ENCODE measurements at regions not wholly inside any gene's neighbourhood (a gene's known extent, or its start where the extent isn't known, plus 50 kb on each side); places are given as distances from the start of the nearest gene placed in this dataset.

- Histone ChIP-seq H3K27ac (no peak overlapping the region), H3K4me3 (no peak overlapping the region), H3K9me3 (peaks cover 11% of the 10 kb centered on the region), H3K27me3 (ENCODE audit: insufficient read depth in 3 of 3, low read length in 2 of 3) (peaks cover 0 to 2% (median 0%) of the 10 kb centered on the region in 3 donors), H3K36me3 (ENCODE audit: insufficient read depth in 1 of 2, low read depth in 1 of 2) (no peaks in the 10 kb centered on the region), H3K4me1 (peaks cover 15% of the 10 kb centered on the region)
- intact Hi-C loops (cut with DNase I), result no loop called here
- ATAC-seq, result no peak
- no peak for DNase-seq
- WGBS, 3 donors, result 61 to 65% (median 63%) methylated on average over 6 of the region's 6 CpGs
- TF ChIP-seq CTCF (IDR thresholded peaks at IDR 0.05), result no peak
Measured at GRCh38 chr10:31590023-31590800, 271.2 kb downstream of the ZEB1 start.

- DNase-seq, result no peak
- Histone ChIP-seq H3K27me3 (ENCODE audit: insufficient read depth in 3 of 3, low read length in 2 of 3) (peaks cover 0 to 2% (median 0%) of the 10 kb centered on the region in 3 donors), H3K4me1 (peaks cover 7% of the 10 kb centered on the region), H3K9me3 (peaks cover 11% of the 10 kb centered on the region), H3K36me3 (ENCODE audit: insufficient read depth in 1 of 2, low read depth in 1 of 2) (no peaks in the 10 kb centered on the region), H3K4me3 (no peak overlapping the region), H3K27ac (no peak overlapping the region)
- no peak for ATAC-seq
- intact Hi-C loops (cut with DNase I), result loop anchor here in 1 of 2 donors (10.0 kb wide), 1 partner anchor 53 kb away; no protein-coding TSS in a partner anchor
- TF ChIP-seq CTCF (IDR thresholded peaks at IDR 0.05), result no peak
- WGBS, 3 donors, result 74 to 90% (median 82%) methylated on average over 9 of the region's 9 CpGs
Measured at GRCh38 chr10:31587691-31588090, 268.7 kb downstream of the ZEB1 start.

- no peak overlapping the region for H3K27ac ChIP-seq
- ATAC-seq (no peak), DNase-seq (no peak)
- H3K4me1 ChIP-seq, result peaks cover 10% of the 10 kb centered on the region
- TF ChIP-seq CTCF (IDR thresholded peaks at IDR 0.05), result no peak
- no peaks in the 10 kb centered on the region for H3K36me3 ChIP-seq (ENCODE audit: insufficient read depth in 1 of 2, low read depth in 1 of 2)
- H3K9me3 ChIP-seq, result peaks cover 11% of the 10 kb centered on the region
- no peak overlapping the region for H3K4me3 ChIP-seq
- intact Hi-C loops (cut with DNase I), result loop anchor here in 1 of 2 donors (10.0 kb wide), 1 partner anchor 52 kb away; no protein-coding TSS in a partner anchor
- H3K27me3 ChIP-seq (ENCODE audit: insufficient read depth in 3 of 3, low read length in 2 of 3), result peaks cover 0 to 2% (median 0%) of the 10 kb centered on the region in 3 donors
- WGBS, 3 donors, result 89 to 94% (median 89%) methylated on average over 22 of the region's 22 CpGs
Measured at GRCh38 chr10:31586723-31587638, 268.0 kb downstream of the ZEB1 start.

- DNase-seq, result no peak
- no peak overlapping the region for H3K27ac ChIP-seq
- 75 to 79% (median 78%) methylated on average over 6 of the region's 6 CpGs for WGBS, 3 donors
Measured at GRCh38 chr10:31584876-31585275, 265.9 kb downstream of the ZEB1 start.

More at GRCh38 chr10:31584876-31585275, 265.9 kb downstream of the ZEB1 start:
- Histone ChIP-seq H3K4me3 (no peak overlapping the region), H3K9me3 (no peaks in the 10 kb centered on the region), H3K36me3 (ENCODE audit: insufficient read depth in 1 of 2, low read depth in 1 of 2) (no peaks in the 10 kb centered on the region), H3K27me3 (ENCODE audit: insufficient read depth in 3 of 3, low read length in 2 of 3) (peaks cover 0 to 2% (median 0%) of the 10 kb centered on the region in 3 donors), H3K4me1 (peaks cover 10% of the 10 kb centered on the region)
- ATAC-seq, result no peak
- TF ChIP-seq CTCF (IDR thresholded peaks at IDR 0.05), result no peak
- intact Hi-C loops (cut with DNase I), result loop anchor here in 1 of 2 donors (10.0 kb wide), 1 partner anchor 50 kb away; no protein-coding TSS in a partner anchor

Measured in psoas muscle (tissue), 7 donors.